HG03095 (cell line): ENCODE measurements at regions not wholly inside any gene's neighbourhood (a gene's known extent, or its start where the extent isn't known, plus 50 kb on each side); places are given as distances from the start of the nearest gene placed in this dataset.

Source experiments
- ATAC-seq: cut with Tn5 transposase; IDR thresholded peaks from one replicate; pipeline ENCODE4 v1.9.1; 2021; ENCODE audit warnings: moderate library complexity; ENCODE audit not compliant: unreplicated experiment

DNA sequence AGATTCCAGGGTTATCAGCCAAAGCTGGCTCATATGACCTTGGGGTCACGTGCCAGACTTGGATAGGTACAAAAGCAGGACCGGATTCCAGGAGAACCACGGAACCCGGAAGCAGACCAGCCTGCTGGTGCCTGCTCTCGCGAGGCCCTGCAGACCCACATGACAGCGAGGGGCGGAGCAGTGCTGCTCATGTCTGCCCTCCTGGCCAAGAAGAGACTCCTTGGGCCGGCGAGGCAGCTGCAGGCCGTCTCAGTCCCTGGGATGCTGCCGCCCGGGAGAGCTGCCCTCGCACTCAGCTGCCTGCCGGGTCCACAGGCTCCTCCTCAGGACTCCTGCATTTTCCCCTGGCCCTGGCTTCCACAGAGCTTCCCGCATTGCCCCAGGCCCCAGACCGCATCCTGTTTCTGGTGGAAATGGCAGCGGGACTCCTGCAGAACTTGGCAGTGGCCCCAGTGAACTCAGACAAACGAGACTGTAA lies 739.5 kb downstream of the SOCS6 start:
- ATAC-seq, result no peak

DNA sequence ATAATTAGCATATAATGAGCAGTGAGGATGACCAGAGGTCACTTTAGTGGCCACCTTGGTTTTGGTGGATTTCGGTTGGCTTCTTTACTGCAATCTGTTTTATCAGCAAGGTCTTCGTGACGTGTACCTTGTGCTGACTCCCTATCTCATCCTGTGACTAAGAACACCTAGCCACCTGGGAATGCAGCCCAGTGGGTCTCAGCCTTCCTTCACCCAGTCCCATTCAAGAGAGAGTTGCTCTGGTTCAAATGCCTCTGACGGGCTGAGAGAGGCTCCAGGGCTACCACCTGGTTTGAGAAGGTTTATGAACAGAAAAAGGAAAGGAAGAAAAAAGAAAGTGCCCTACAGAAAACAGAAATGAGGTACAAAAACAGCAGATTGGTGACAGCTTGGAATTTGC lies 738.7 kb downstream of the SOCS6 start:
- no peak for ATAC-seq

DNA sequence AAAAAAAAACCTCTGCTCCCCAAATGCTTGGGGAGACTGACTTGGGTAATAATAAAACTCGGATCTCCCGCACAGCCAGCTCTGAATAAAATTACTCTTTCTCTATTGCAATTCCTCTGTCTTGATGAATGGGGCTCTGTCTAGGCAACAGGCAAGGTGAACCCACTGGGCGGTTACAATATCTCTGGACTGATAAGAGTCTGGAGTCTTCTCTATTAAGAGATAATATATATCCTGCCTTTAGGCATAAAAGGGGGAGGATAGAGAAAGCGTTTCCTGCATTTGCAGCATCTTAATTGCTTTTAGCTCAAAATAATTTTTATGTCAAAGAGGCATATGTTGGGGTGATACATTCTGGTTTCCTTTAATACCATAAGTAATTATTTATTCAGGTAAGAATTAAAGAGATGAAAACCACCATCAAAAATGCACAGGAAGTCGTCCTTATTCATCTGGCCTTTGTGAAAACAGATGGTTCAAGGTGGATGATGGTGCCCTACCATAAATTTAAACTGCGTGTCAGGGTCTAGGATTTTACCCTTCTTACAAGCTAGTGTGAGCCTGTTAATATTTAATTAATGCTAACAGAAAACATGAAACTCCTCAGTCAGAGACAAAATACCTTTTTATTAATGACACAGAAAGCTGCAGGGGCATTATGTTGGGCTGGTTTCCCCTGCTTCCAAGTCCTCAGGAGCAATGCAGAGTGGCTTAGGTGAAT lies 736.8 kb downstream of the SOCS6 start:
- ATAC-seq, result no peak

DNA sequence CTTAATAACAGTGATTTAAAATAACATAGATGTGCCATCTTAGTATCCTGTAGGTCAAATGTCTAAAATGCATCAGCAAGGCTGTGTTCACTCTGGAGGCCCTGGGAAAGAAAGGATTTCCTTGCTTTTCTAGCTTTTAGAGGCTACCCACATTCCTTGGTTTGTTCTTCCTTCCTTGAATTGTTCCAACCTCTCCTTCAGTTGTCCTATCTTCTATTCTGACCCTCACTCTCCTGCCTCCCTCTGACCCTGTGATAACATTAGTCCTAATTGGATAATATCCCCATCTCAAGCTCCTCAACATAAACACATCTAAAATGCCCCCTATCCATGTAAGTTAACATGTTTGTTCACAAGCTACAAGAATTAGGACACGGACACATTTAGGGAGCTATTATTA lies 733.5 kb downstream of the SOCS6 start:
- no peak for ATAC-seq

DNA sequence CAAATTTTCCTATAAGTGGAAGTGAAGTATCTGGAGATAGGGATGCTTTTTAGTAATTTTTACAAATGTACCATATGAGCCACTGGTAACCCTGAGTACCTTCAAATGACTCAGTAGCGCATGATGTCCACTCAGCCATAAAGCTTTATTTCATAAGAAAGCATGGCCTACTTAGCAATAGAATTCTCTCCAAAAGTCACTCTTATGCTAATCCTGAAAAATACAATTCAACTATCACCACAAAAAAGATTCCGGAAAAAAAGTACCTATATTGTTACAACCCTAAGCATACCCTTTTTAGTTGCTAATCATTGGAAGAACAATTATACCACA lies 732.2 kb downstream of the SOCS6 start:
- no peak for ATAC-seq

DNA sequence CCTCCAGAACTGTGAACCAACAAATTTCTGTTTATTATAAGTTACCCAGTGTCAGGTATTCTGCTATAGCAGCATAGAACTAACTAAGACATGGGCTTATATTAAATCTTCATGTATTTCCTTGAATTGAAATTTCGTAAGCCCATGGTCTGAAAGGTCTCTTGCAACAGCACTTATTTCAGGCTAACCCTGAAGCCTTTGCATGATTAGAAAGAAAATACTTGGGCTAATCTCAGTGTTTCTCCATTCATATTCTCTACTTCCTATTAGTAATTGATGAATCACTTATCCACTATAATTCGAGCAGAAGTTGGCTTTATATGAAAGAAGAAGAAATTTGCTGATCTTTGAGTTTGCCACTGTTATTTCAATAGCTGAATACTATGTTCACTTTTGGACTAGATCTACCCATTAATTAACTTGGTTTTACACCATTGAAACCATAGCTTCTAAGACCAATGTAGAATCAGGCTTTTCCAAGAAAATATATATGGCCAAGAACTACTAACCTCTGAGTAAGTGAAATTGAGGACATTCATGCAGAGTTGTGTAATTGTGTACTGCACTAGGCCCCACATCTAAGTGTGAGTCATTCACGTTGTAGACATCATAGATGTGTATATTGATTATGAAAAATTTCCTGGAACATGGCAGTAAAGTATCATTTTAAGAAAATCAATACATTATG lies 731.6 kb downstream of the SOCS6 start:
- ATAC-seq, result no peak

DNA sequence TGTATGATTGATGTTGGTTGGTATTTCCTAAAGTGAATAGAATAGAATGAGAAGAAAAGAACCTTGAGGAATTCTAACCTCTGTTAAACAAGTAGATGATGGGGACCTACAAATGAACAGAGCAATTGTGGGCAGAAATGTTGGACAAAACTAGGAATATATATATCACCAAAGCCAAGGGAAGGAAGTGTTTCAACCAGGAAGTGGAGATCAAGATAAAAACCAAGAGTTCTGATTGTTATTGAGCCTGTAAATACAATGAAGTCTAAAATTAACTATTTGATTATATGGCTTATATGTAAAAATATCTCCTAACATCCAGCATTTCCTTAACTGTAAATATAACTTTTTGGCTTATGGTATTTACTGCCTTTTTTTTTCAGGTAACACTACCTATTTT lies 730.0 kb downstream of the SOCS6 start:
- ATAC-seq, result no peak

DNA sequence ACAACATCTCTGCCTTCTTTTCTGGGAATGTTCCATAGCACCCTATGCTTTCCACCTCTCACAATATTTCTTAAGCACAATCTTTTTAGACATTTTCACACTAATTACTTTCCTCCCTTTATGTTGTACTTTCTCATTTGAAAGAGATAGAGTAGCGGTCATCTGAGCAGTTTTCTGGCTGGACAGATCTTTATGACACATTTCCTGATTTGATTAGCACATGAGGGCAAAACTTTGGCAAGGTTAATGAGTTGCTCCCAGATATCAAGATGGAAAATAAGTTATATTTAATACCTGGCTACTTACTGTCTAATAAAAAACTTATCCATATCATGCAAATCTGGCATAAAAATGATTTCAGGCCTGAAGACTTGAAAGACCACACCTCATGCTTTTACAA lies 723.9 kb downstream of the SOCS6 start:
- no peak for ATAC-seq

DNA sequence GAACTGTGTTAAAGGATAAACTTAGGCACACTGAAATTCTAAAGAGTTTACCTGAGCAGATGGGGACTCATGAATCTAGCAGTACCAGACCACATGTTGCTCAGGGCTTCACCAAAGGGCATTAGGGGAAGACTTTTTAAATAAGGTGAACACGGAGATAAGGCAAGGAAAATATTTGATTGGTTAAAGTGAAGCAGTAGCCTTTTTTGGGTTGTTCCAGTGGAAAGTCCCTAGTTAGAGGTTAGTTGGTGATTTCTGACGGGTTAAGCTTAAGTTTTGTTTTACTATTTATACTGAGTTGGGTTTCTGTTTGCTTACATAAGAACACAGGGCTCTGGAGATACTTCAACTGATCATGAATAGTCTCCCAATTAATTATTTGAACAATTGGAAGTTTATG lies 722.5 kb downstream of the SOCS6 start:
- ATAC-seq, result no peak

DNA sequence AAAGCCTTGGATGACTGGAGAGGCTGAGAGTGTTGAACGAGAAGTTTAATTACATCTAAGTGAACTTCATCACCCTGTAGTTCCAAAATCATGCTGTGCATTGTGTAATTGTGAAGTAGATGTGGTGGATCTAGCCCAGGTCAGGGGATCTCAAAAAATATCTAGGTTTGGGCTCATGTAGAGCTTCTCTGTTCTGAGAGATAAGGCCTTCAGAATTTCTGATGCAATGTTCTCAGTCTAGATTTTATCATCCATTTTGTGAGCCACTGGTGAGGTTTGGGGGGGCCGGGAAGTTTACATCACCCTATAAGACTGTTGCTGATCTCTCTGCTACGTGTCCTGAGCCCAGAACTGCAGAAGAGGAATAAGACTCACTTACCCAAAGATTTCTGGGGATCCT lies 719.4 kb downstream of the SOCS6 start:
- no peak for ATAC-seq

DNA sequence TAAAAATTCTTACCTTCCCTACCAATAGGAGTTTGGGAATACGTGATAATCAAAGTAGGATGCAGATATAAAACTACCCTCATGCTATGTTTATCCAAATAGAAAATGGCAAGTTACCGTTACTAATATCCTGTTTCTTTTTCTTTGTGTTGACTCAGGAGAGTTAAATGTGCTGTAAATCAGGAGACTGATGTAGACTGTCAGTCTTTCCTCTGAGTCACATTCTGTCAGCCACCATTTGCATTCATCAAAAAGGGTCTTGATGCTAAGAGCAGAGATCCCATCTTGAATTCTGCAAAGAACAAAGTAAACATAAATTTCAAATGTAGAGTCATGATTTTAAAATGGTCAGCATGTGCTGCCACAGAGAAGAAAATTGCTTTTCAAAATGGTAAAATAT lies 712.8 kb downstream of the SOCS6 start:
- ATAC-seq, result no peak

DNA sequence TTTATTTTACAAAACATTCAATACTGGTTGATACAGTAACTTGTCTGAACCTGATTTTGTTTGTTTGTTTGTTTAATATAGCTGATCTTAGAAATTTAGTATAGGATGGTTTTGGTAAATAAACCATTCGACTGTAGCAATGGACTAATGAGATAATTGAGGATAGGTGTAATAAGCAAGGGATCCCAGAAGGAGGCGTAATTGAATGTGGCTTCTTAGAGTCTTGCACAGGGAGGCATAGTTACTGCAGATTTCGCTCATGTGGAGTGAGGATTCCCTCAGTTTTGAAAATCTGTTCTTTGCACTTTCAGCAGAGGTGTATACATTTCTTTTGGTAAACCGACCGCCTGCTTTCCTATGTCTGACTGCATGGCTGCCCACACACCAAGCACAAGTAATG lies 709.6 kb downstream of the SOCS6 start:
- ATAC-seq, result no peak

DNA sequence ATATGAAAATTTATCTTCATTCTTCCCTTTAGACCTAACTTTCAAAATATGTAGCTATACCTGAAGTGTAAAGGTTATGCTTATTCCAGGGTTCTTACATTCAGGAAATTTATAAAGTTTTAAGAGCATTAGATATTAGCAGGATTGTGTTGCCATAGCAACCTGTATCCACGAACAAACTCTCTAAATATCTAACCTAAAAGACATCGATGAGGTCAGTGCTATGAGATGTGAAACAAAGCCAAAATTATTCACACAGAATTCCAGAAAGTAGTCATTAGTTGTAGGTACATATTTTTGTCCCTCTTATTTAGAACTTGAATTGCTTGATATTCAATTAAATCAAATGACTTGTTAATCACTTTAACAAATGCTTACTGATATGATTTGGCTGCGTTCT lies 705.3 kb downstream of the SOCS6 start:
- ATAC-seq, result no peak

DNA sequence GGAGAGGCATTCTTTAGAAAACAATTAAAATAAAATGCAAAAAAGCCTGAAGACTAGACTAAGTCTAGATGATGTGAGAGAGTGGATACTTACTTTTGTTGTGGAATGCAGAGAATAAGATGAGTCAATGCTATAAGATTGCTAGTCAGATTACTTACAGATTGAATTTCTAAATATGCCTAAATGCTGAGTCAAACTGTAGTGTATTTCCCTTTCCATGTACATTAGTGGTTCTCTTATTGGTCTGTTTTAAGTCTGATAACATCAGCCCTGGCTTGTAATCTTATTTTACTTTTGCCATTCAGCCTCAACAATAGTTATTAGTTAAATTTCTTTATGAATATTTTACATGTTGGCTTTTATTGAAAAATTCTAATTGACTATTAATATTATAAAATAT lies 702.7 kb downstream of the SOCS6 start:
- ATAC-seq, result no peak

DNA sequence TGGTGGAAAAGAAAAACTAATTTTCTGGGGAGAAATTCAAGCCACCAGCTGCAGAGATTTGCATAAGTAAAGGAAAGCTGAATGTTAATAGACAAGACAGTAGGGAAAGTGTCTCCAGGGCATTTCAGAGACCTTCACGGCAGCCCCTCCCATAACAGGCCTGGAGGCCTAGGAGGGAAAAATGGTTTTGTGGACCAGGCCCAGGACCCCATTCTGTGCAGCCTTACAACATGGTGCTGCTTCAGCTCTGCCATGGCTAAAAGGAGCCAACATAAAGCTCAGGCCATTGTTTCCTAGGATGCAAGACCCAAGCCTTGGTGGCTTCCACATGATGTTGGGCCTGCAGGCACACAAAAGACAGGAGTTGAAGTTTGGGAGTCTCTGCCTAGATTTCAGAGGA lies 697.1 kb downstream of the SOCS6 start:
- no peak for ATAC-seq

DNA sequence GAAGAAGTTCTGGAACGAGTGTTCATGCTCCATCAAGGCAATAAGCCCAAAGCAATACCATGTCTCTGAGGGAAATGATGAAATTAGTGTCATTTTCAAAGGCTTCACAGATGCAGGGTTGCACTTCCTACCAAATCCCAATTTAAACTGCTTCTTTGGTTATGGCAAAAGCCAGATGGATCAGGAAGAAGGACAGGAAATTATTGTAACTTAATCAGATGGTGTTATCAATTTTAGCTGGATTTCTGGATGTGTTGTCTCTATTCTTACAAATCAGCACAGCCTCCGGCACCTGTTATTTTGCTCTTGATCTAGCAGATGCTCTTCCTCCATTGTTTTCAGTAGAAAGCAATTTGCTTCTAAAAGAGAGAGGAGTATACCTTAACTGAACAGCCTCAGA lies 693.4 kb downstream of the SOCS6 start:
- ATAC-seq, result no peak

DNA sequence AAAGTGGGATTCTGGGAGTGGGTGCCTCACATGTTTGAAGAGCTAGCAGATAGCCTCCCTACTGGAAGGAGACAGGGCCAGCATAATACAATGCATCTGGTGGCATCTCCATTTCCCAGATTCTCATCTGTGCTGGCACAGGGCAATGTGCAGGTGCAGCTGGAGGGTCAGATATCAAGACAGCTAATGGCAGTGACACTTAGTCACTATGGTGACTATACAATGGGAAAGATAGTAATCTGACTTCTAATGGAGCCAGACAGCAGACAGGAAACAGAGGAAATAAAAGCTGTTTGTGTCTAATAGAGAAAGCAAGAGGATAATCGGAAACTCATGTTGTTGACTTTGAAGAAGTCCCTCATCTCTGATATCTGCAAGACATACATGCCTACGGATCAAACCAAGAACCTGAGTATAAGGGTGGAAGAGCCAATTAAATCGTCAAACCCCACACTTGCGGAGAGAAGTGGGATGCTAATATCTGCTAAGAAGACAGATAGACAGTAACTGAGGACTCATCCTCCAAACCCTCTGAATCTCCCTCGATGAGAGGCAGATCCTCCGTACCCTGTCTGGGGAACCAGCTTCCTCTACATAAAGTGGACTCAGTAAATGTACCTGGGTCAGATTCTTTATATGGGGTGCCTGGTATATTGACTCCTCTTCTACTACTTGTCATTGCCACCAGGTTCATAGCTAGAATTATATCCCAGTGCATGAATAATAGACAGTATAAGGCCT lies 692.7 kb downstream of the SOCS6 start:
- ATAC-seq, result no peak

DNA sequence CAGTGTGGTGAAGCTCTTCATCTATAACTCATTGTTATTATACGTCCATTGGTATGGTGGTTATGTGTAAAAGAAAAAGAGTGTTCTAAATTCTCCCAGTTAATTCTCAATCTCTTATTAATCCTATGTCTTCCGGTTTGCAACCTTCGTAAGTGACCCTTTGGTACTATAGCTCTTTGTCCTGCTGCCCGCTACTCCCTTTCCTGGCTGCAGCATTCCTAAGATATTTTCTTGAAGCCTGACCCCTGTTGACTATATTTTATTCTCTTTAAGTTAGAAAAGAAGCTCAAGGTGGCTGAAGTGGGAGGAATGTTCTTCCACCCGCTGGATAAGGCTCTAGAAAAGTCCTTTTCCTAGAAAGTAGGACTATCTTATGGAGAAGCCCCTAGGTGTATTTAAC lies 684.8 kb downstream of the SOCS6 start:
- no peak for ATAC-seq

DNA sequence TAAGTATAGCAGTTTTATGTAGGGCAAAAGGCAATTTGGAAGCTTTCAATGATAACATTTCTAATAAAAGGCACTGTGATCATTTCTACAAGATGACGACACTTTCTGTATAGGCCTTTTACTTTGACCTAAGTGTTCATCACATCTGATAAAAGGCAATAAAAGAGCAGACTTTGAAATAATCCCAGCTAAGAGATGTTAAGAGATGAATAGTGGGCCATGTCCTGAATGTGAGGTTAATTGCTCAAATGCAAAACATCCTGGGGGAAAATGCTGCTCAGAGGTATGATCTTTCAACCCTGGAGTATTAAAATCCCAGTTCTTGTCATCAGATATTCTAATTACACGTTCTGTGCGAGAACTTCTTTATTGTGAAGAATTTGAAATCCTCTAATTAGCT lies 677.6 kb downstream of the SOCS6 start:
- ATAC-seq, result no peak

DNA sequence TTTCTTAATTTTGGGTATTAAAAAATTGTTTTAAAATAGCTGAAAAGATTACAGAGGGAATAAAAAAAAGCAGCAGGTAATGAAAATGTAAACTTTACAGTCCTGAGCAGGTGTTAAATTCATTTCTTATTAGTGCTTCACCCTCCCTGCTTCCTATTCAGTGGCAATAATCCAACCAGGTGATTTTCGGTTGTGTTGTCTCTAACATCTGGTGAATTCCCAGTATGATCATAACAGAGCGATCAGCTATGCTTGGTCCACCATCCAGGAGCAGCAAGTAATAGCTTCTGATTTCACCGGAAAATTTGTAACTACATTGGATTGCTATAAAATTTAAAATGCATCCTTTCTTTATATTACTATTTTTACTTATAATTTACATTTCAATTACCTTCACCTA lies 673.1 kb downstream of the SOCS6 start:
- no peak for ATAC-seq

DNA sequence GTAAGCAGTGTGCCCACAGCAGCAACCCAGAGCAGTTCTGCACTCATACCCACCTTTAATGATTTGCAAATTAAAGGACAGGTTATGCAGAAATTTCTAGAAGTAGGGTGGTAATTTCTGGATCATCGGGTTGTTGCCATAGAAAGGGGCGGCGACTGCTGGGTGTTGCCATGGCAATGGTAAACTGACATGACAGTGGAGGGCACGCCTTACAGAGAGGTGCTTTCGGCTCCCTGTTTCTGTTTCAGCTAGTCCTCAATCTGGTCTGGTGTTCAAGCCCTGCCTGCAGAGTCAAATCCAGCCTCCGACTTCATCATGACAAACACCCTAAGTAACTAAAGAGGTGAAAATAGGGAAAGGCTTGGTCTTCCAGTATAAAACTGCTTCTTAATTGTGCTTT lies 667.7 kb downstream of the SOCS6 start:
- no peak for ATAC-seq

DNA sequence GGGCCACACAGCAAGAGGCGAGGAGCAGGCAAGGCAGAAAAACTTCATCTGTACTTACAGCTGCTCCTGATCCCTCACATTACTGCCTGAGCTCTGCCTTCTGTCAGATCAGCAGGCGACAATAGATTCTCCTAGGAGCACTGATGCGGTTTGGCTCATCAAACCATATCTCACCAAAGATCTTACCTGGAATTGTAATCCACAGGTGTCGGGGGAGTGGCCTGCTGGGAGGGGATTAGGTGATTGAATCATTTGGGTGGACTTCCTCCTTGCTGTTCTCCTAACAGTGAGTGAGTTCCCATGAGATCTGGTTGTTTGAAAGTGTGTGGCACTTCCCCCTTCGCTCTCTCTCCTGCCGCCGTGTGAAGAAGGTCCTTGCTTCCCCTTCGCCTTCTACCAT lies 647.3 kb downstream of the SOCS6 start:
- no peak for ATAC-seq
